Activated T-helper 2 cell treated with anti-CD3 and anti-CD28 coated beads, Interferon-gamma antibody, Interleukin-2, Interleukin-4, amounts not matched to agents 10 μg/mL and 5 μg/mL and 100 μg/mL, durations not matched to agents 14 hours and 24 hours and 36 hours (primary cell): ENCODE measurements at regions not wholly inside any gene's neighbourhood (a gene's known extent, or its start where the extent isn't known, plus 50 kb on each side); places are given as distances from the start of the nearest gene placed in this dataset.
A peak's percentile ranks its signal among the peaks of the same experiment; 100 is the strongest.
"Not testable (repeated sequence)": the region's sequence is repeated elsewhere in the genome, so short reads cannot be mapped to it uniquely, and the experiment has no call there.

Experiments used
- DNase-seq: peaks from one replicate; pipeline ENCODE4 v3.0.0; 2021; ENCODE audit warnings: low spot score
- H3K27ac Mint-ChIP-seq: one replicate; pipeline ENCODE4 v1.8.0; 2021; ENCODE audit warnings: mixed read lengths
- H3K27me3 Mint-ChIP-seq: one replicate; pipeline ENCODE4 v1.8.0; 2021; ENCODE audit warnings: low read depth, mixed read lengths
- H3K36me3 Mint-ChIP-seq: one replicate; pipeline ENCODE4 v1.8.0; 2021; ENCODE audit warnings: low read depth, mixed read lengths
- H3K4me1 Mint-ChIP-seq: one replicate; pipeline ENCODE4 v1.8.0; 2021; ENCODE audit warnings: low read depth, mixed read lengths
- H3K4me3 Mint-ChIP-seq: one replicate; pipeline ENCODE4 v1.8.0; 2021; ENCODE audit warnings: low read depth, mild to moderate bottlenecking, moderate library complexity, mixed read lengths
- H3K9me3 Mint-ChIP-seq: one replicate; pipeline ENCODE4 v1.8.0; 2021; ENCODE audit warnings: mixed read lengths
- intact Hi-C: fragments of 100-400 bp; cut with micrococcal nuclease; formaldehyde crosslinking; loops from one replicate; pipeline ENCODE4 v1.15.1; 2023

GRCh38 chr15:79769069-79769481 lies 127.7 kb downstream of the MTHFS start:
- H3K9me3 Mint-ChIP-seq: no peaks in the 10 kb centered on the region
- no peak for DNase-seq
- intact Hi-C loops: loop anchor here (5.0 kb wide), 1 partner anchor 223 kb away; no protein-coding TSS in a partner anchor

GRCh38 chr15:79769933-79770759 lies 126.7 kb downstream of the MTHFS start:
- Mint-ChIP-seq H3K27ac (no peak overlapping the region), H3K27me3 (peaks cover 17% of the 10 kb centered on the region), H3K9me3 (no peaks in the 10 kb centered on the region), H3K4me3 (no peak overlapping the region), H3K4me1 (no peaks in the 10 kb centered on the region), H3K36me3 (no peaks in the 10 kb centered on the region)
- DNase-seq: no peak
- intact Hi-C loops: loop anchor here (5.0 kb wide), 1 partner anchor 222 kb away; no protein-coding TSS in a partner anchor

More at GRCh38 chr15:79769069-79769481, 127.7 kb downstream of the MTHFS start:
- H3K36me3 Mint-ChIP-seq: no peaks in the 10 kb centered on the region
- peaks cover 22% of the 10 kb centered on the region for H3K27me3 Mint-ChIP-seq
- no peak overlapping the region for H3K27ac Mint-ChIP-seq
- no peaks in the 10 kb centered on the region for H3K4me1 Mint-ChIP-seq
- H3K4me3 Mint-ChIP-seq: no peak overlapping the region

GRCh38 chr15:79773128-79773527 lies 123.7 kb downstream of the MTHFS start:
- Mint-ChIP-seq H3K36me3 (no peaks in the 10 kb centered on the region), H3K4me1 (peaks cover 1% of the 10 kb centered on the region), H3K27me3 (peaks cover 7% of the 10 kb centered on the region), H3K9me3 (no peaks in the 10 kb centered on the region), H3K4me3 (no peak overlapping the region), H3K27ac (no peak overlapping the region)
- intact Hi-C loops: no loop called here
- DNase-seq: no peak

- Mint-ChIP-seq H3K36me3 (no peaks in the 10 kb centered on the region), H3K4me3 (no peak overlapping the region), H3K9me3 (no peaks in the 10 kb centered on the region), H3K27ac (no peak overlapping the region), H3K4me1 (peaks cover 1% of the 10 kb centered on the region), H3K27me3 (peaks cover 2% of the 10 kb centered on the region)
- DNase-seq: no peak
- intact Hi-C loops: no loop called here
These were observed 121.0 kb downstream of the MTHFS start for GRCh38 chr15:79775821-79776220.

- H3K27me3 Mint-ChIP-seq: peaks cover 6% of the 10 kb centered on the region
- H3K9me3 Mint-ChIP-seq: peaks cover 18% of the 10 kb centered on the region
- no peak overlapping the region for H3K27ac Mint-ChIP-seq
- no peak overlapping the region for H3K4me3 Mint-ChIP-seq
- peaks cover 1% of the 10 kb centered on the region for H3K4me1 Mint-ChIP-seq
- DNase-seq: no peak
- peaks cover 1% of the 10 kb centered on the region for H3K36me3 Mint-ChIP-seq
- intact Hi-C loops: no loop called here
These were observed 118.9 kb downstream of the MTHFS start for GRCh38 chr15:79777916-79778315.

- DNase-seq: no peak
- peaks cover 2% of the 10 kb centered on the region for H3K36me3 Mint-ChIP-seq
- H3K9me3 Mint-ChIP-seq: peaks cover 22% of the 10 kb centered on the region
- H3K27me3 Mint-ChIP-seq: peaks cover 10% of the 10 kb centered on the region
- no peak overlapping the region for H3K4me3 Mint-ChIP-seq
- intact Hi-C loops: no loop called here
- peaks cover 1% of the 10 kb centered on the region for H3K4me1 Mint-ChIP-seq
- H3K27ac Mint-ChIP-seq: no peak overlapping the region
These were observed 118.3 kb downstream of the MTHFS start for GRCh38 chr15:79778378-79778990.

GRCh38 chr15:79779746-79780145 lies 117.1 kb downstream of the MTHFS start:
- Mint-ChIP-seq H3K36me3 (peaks cover 2% of the 10 kb centered on the region), H3K27me3 (peaks cover 15% of the 10 kb centered on the region), H3K9me3 (peaks cover 27% of the 10 kb centered on the region), H3K27ac (no peak overlapping the region), H3K4me3 (no peak overlapping the region), H3K4me1 (peaks cover 1% of the 10 kb centered on the region)
- peak; percentile 10 for DNase-seq
- intact Hi-C loops: no loop called here

- H3K36me3 Mint-ChIP-seq, H3K27ac Mint-ChIP-seq, H3K4me3 Mint-ChIP-seq, DNase-seq, H3K4me1 Mint-ChIP-seq, intact Hi-C loops: not testable (repeated sequence)
- peaks cover 20% of the 10 kb centered on the region for H3K27me3 Mint-ChIP-seq
- H3K9me3 Mint-ChIP-seq: peaks cover 27% of the 10 kb centered on the region
These were observed 114.5 kb downstream of the MTHFS start for GRCh38 chr15:79782307-79782706.
